HG03066 (cell line): ENCODE measurements at regions not wholly inside any gene's neighbourhood (a gene's known extent, or its start where the extent isn't known, plus 50 kb on each side); places are given as distances from the start of the nearest gene placed in this dataset.

Experiments used
- ATAC-seq: cut with Tn5 transposase; IDR thresholded peaks from one replicate; pipeline ENCODE4 v1.9.1; 2021; ENCODE audit warnings: low read depth; ENCODE audit not compliant: unreplicated experiment

DNA sequence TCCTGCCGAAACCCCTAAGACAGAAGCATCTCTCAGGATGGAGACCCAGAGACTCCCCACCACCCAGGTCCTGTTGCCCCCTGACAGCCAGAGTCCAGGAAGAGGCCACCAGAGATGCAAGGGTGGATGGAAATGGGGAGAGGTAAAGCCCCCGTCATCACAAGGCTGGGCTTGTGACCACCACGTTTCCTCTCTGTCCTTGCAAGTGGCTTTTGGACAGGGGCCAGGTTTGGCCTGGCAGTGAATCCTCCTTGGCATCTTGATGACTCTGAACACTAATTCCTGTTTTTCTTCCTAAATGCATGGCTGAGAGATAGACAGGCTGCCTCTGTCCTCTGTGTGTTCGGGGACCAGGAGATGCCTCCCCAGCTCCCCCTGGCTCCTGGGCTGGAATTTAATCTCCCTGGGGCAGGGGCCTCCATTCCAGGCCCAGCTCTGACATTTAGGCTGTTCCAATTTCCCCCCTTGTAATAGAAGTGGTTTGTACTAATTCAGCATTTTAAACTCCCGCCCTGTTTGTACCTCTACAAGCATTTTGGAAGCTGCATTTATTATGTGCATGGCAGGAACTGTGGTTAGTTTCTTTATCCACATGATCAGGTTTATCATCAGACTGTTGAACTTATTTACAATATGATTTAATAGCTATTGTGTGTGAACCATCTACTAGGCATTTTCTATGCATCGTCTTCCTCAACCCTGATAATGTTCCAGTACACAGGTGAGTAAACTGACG is 116.1 kb upstream of the IRX6 start:
- ATAC-seq = no peak

DNA sequence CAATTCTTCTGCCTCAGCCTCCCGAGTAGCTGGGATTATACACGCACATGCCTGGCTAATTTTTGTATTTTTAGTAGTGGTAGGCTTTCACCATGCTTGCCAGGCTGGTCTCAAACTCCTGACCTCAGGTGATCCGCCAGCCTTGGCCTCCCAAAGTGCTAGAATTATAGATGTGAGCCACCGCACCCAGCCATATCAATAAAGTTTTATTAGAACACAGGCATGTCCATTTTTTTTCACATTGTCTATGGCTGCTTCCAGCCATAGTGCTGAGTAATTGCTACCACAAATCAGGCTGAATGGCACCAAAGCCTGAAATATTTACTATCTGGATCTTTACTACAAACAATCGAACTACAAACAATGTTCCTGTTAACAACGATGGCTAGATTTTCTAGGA is 114.4 kb upstream of the IRX6 start:
- ATAC-seq = no peak

DNA sequence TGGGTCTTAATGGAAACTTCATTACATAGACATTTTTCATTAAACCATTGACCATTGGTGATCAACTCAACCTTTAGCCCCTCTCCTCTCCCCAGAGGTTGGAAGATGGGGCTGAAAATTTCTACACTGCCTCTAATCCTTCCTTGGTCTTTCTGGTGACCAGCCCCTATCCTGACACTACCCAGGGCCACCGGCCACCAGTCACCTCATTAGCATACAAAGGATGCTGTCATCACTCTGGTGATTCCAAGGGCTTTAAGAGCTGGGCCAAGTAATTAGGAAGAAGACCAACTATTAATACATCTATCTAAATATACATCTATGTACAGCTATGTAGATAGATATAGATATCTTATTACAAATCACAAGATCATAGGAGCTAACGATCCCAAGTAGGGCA is 111.2 kb upstream of the IRX6 start:
- ATAC-seq = no peak

DNA sequence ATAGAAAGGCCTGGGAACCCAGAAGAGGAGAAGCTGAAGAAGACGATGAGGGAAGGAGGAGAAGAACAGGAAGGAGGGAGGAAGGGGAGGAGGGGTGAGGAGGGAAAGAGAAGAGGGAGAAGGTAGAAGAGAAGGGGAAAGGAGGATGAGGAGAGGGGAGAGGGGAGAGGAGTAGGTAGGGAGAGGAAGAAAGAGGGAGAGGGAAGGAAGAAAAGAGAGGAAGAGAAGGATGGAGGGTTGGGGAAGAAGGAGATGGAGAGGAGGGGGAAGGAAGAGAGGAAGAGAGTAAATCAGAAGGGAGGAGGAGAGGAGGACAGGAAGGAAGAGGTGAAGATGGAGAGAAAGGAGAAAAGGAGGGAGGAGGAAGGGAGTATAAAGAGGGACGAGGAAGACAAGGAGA is 109.6 kb upstream of the IRX6 start:
- no peak for ATAC-seq

DNA sequence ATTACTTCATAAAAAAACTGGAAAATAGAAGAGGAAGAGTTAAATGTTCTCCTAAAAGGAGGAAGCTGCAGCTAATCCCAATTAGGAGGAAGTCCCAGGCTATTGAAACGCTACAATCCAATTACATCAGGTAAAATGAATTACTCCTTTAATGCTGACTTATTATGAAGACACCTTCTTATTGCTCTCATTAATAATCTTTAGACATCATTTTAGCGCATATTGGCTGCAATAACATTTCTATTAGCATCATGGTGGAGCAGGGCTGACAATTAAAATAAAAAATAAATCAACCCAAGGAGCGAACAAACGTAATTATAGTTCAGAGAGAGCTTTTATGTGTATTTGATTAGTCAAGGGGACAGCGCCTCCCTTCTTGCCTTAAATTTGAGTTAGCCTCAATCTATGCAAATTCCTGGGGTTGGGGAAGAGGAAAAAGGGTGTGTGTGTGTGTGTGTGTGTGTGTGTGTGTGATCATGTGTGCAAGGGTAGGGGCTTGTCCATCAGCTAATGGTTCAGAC is 109.0 kb upstream of the IRX6 start:
- ATAC-seq = no peak

DNA sequence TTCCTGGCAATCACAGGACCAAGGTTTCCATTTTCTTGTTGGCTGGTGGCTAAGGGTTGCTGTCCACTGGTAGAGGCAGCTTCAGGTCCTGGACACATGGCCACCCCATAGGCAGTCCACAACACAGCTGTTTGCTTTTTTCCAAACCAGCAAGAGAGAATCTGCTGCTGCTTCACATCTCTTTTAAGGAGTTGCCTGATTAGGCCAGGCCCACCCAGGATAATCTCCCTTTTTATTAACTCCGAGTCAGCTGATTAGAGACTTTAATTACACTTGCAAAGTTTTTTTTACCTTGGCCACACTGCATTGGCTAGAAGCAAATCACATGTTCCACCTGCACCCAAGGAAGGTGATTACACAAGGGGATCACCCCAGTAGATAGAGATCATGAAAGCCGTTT is 106.6 kb upstream of the IRX6 start:
- ATAC-seq = no peak

DNA sequence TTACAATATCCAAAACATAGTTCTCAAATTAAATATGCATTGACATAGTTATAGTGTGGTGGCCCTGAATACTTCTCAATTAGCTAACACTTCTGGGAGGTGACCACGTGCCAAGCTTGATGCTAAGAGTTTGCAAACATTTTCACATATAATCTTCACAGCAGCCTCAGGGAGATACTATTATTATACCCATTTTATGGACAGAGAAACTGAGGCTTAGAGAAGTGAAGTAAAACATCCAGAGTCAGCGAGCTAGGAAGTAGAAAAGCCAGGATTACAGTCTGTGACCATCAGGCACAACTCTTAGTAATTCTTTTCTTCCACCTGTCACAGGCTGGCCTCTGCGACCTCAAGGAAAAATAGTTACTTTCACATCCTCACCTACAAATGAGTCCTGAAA is 102.2 kb upstream of the IRX6 start:
- no peak for ATAC-seq

DNA sequence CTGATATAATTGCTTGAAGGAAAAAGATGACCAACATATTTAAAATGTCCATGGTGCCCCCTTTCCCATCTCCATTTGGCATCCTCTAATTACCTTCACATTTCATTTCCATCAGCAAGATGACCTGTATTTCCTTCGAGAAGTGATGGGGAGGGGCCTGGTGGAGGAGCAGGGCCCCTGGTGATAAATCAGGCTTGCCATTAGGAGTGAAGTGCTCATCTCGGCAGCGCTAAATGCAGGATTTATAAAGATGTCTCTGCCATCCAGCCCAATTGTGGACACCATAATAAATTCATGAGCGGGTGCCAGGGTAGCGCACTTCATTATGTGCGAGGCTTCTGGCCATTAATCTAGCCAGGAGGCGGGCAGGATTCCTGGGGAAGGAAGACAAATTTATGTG is 101.5 kb upstream of the IRX6 start:
- no peak for ATAC-seq

DNA sequence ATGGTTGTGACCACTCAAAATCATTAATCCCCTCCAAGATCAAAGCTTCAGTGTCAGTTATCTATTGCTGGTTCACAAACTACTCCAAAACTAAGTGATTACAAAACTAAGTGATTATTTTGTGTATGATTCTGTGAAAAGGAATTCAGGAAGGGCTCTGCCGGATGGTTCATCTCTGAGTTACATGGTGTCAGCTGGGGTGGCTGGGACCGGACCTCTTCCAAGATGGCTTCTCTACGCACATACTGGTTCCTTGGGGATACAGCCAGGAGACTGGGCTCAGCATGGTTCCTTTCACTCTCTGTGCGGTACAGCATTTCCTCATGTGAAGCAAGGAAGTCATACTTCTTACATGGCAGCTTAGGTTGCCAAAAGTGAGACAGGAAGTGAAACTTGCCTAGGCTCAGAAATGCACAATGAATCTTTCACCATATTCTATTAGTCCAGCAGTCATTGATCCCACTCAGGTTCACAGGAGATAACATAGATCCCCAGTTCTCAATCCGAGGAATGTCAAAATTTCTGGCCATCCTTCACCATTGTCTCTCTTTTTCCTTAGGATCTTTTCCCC is 97.9 kb upstream of the IRX6 start:
- ATAC-seq = no peak

DNA sequence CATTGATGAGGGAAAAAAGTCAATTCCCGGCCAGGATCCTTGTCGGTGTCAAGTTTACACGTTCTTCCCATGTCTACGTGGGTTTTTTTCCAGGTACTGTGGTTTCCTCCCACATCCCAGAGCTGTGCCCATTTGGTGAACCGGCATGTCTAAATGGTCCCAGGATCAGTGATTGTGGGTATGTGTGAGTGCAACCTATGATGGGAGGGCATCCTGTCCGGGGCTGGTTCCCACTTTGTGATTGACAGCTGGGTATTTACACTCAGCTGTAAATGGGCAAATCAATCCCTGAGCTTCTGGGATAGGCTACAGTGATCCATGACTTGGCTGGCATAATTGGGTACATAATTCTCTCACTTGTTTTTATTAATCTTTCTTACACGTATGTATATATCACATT is 91.2 kb upstream of the IRX6 start:
- no peak for ATAC-seq

DNA sequence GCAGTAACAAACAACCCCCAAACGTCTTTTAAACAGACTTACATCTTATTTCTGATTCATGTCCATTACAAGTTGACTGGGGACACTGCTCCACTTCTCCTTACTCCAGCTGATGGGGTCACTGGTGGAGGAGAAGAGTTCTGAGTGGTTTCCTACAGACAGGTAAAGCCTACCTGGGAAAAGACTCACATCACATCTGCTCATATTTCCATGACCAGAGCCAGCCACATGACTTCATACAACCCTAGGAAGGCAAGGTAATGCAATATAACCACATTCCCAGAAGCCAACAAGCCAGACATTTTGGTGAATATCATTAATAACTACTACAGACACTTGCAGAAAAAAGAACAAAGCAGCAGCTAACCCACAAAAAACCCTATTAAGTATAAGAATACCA is 90.5 kb upstream of the IRX6 start:
- ATAC-seq = no peak

DNA sequence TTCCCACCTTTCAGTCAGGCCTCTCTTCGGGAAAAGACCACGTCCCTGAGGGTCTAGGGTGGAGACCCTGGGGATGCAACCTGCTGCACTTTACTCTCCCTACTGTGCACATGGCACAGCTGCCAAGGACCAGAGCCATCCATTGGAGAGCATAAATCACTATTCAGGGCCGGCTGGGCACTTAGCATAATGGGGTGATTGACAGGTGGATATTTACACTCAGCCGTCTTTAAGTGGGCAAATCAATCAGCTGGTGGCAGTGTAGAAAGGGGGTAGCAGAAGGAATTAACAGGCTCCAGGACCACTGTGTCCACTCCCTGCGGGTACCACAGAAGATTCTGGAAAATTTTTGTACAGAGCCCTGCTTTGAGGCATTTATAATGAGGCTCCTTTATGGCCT is 87.3 kb upstream of the IRX6 start:
- no peak for ATAC-seq

DNA sequence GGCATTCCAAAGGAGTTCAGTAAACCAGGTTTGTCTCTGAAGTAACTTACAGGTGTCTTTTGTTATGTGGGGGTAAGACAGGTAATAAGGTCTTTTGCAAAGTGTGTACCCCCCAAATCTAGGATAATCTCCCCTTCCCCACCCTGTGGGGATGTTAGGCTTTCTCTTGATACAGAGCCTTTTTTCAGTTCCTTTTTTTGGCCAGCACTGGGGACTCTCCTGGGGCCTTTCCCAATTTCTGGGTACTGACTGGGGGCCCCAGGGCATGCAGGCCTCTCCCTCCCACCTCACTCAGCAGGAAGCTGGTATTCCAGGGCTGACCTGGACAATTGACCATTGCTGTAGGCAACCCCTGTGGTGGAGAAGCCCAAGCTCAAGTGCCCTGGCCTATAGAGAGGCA is 84.3 kb upstream of the IRX6 start:
- no peak for ATAC-seq

DNA sequence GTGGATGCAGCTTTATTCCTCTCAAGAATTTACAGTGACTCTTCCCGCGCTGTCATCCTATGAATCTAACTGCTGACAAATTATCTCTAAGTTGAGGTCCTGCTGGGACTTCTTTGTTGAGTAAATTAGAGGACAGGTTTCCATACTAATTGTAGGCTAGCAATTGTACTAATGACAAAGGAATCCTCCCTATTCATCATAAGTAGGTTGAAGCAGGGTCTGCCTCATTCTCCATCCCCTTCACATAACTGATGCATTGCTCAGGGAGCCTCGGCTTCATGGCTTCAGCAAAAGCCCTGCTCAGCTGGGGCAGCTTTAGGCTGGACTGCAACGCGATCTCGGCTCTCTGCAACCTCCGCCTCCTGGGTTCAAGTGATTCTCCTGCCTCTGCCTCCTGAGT is 83.1 kb upstream of the IRX6 start:
- ATAC-seq = no peak

DNA sequence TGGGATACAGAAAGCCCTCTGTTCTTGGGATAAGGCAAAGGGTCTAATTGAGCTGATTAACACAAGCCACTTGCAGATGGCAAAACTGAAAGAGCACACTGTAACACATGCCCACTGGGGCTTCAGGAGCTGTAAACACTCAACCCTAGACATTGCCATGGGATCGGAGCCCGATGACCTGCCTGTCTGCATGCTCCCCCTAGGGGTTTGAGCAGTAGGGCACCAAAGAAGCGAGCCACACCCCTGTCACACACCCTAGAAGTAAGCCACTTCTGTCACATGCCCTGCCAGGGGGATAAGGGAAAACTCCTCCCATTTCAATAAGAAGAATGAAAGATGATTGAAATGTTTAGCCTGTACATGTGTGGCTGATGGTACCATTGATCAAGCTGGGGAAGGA is 81.3 kb upstream of the IRX6 start:
- no peak for ATAC-seq

DNA sequence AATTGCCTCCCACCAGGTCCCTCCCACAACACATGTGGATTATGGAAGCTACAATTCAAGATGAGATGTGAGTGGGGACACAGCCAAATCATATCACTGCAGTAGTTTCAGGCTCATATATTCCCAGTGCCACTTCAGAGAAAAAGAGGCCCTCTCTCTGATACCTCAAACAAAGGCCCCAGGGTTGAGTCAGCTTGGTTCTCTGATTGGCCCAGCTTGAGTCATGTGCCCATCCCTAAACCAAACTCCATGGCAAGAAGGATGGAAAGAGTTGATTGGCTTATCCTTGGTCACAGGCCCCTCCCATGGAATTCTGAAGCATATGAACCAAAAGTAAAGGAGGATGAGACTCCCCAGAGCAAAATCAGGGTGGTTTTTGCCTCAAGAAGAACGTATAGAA is 75.9 kb upstream of the IRX6 start:
- ATAC-seq = no peak

DNA sequence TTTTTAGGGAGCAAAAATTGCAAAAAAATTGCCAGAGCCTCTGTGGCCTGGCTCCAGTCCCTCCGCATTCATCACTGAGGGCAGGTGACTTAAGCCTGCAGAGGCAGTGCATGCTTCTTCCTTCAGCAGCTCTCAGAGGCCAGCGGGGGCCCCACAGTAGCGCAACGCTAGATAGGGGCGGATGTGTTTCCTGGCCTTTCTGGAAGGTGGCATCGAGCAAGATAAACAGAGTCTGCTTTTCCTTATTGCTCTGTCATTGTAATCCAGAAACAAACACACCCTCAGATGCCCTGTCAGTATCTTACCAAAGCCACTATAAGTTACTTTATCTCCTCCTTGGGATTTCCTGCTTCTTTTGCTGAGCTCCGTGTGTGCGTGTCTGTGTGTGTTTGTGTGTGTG is 75.5 kb upstream of the IRX6 start:
- ATAC-seq = no peak

DNA sequence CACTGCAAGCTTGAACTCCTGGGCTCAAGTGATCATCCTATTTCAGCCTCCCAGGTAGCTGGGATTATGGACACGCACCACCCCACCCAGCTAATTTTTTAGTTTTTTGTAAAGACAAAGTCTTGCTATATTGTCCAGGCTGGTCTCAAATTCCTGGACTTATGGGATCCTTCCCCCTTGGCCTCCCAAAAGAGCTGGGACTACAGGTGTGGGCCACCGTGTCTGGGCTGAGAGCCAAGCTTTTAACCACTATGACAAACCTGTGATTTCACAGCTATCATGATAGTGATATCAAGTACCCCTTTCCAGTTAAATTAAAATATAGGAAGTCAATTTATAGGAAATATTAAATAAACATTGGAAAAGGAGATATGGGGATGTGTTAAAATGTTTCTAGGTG is 74.6 kb upstream of the IRX6 start:
- ATAC-seq = no peak

DNA sequence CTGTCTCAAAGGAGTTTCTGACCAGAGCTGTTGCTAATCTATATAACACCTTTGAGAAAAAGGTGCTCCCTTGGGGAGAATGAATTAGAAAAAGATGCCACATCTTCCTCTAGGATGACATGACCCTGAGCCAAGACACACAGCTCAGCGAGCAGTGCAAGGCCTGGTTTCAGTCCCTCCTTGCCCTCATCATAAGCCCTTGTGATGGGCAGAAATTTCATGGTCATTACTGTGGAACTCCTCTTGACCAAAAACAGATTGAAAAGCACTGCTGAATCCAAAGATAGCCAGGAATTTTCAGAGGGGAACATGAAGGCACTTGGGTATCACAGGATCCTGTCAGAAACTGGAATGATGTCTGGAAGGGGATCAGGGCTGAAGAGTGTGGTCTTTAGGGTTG is 74.1 kb upstream of the IRX6 start:
- ATAC-seq = no peak

DNA sequence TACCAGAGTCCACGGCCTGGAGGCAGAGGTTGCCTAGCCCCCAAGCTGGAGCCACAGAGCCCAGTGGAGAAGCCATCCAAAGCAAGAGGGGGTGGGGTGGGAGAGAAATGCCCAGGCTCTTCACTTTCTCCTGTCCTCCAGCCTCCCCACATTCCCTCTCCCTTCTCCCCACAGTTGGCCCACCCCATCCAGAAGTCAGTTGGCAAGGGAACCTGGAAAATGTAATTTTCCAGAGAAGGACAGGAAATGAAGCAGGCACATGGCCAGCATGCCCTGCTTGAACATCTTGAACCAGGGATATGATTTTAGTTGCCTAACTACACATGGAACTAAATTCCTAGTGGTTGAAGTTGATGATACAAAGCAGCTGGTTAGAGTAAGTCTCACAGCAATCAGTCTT is 73.3 kb upstream of the IRX6 start:
- ATAC-seq = no peak

DNA sequence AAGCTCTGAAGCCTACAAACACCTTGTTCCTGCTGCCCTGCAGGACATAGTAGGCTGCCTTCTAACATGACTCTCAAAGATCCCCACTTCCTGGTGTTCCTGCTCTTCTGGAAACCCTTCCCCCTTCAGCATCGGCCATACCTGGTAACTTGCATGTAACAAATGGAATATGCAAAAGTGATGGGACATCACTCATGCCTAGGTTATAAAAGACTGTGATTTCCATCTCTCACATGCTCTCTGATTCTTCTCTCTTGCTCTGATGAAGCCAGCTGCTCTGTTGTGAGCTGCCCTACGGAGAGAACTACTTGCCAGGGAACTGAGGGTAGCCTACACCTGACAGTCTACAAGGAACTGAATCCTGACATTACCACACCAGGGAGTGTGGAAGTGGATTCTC is 72.9 kb upstream of the IRX6 start:
- ATAC-seq = no peak

DNA sequence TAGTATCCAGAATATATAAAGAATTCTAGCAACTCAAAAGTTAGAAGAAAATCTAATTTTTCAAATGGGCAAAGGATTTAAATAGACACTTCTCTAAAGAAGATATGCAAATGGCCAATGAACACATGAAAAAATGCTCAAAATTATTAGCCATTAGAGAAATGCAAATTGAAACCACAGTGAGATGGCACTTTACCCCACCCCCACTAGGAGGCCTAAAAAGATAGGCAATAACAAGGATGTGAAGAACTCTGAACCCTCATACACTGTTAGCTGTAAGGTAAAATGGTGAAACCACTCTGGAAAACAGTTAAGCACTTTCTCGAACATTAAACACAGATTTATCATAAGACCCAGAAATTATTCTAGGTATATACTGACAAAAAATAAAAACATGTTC is 71.4 kb upstream of the IRX6 start:
- no peak for ATAC-seq

DNA sequence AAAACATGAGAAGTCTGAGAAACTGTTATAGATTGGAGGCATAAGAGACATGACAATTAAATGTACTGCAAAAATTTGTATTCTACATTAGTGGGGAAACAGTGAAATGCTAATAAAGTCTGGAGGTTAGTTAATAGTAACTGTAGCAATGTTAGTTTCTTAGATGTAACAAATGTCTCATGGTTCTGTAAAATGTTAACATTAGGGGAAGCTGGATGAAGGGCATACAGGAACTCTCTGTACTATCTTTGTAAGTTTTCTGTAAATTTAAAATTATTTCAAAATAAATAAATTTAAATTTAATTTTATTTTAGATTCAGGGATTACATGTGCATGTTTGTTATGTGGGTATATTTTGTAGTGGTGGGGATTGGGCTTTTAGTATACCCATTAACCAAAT is 70.0 kb upstream of the IRX6 start:
- no peak for ATAC-seq
